HFFc6 (cell line): ENCODE measurements at regions not wholly inside any gene's neighbourhood (a gene's known extent, or its start where the extent isn't known, plus 50 kb on each side); places are given as distances from the start of the nearest gene placed in this dataset.

Experiments used
- DNase-seq: peaks from one replicate; pipeline ENCODE4 v3.0.0-alpha.2; 2018
- H3K27ac Mint-ChIP-seq: 2 replicates; pipeline ENCODE4 v1.8.0; 2020; ENCODE audit warnings: mild to moderate bottlenecking, mixed read lengths
- H3K27me3 Mint-ChIP-seq: 2 replicates; pipeline ENCODE4 v1.8.0; 2021; ENCODE audit warnings: mild to moderate bottlenecking, moderate library complexity, mixed read lengths; ENCODE audit not compliant: insufficient read depth
- H3K36me3 Mint-ChIP-seq: 2 replicates; pipeline ENCODE4 v1.8.0; 2021; ENCODE audit warnings: low read depth, mixed read lengths
- H3K4me1 Mint-ChIP-seq: 2 replicates; pipeline ENCODE4 v1.8.0; 2020; ENCODE audit warnings: low read depth, mixed read lengths
- H3K4me3 Mint-ChIP-seq: 2 replicates; pipeline ENCODE4 v1.8.0; 2020; ENCODE audit warnings: mild to moderate bottlenecking, moderate library complexity, mixed read lengths
- H3K9me3 Mint-ChIP-seq: 2 replicates; pipeline ENCODE4 v1.8.0; 2020; ENCODE audit warnings: mild to moderate bottlenecking, mixed read lengths
- TF ChIP-seq, protein P1 (sequence below): fragments of 200-600 bp; sonication (generic); IDR thresholded peaks from 2 replicates; pipeline ENCODE4 v1.5.0; 2021; ENCODE audit warnings: antibody characterized with exemption, mild to moderate bottlenecking

DNA sequence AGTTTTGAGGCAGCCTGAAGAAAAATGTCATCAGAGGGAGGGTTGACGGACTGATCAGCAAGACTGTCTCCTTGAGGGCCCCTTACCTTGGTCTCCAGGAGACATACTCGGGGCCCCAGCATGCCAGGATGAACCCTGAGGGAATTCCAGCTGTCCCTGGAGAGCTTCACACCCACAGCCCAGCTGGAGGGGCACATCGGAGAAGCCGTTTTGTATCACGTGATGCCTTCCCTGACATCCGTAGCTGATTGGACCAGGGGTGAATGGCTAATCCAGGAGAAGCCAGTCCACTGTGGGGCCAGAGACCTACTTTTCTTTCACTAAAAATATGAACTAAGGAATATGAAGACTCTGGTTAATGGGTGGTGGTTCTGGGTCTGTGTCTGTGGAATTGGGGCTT, 86.0 kb upstream of the TP53I11 start:
- TF ChIP-seq, protein P1, sequence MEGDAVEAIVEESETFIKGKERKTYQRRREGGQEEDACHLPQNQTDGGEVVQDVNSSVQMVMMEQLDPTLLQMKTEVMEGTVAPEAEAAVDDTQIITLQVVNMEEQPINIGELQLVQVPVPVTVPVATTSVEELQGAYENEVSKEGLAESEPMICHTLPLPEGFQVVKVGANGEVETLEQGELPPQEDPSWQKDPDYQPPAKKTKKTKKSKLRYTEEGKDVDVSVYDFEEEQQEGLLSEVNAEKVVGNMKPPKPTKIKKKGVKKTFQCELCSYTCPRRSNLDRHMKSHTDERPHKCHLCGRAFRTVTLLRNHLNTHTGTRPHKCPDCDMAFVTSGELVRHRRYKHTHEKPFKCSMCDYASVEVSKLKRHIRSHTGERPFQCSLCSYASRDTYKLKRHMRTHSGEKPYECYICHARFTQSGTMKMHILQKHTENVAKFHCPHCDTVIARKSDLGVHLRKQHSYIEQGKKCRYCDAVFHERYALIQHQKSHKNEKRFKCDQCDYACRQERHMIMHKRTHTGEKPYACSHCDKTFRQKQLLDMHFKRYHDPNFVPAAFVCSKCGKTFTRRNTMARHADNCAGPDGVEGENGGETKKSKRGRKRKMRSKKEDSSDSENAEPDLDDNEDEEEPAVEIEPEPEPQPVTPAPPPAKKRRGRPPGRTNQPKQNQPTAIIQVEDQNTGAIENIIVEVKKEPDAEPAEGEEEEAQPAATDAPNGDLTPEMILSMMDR, result no peak
- H3K4me3 Mint-ChIP-seq, result no peak overlapping the region
- no peak for DNase-seq
- peaks cover 3% of the 10 kb centered on the region; the same call in 1 of the 2 replicates for H3K36me3 Mint-ChIP-seq
- no peak overlapping the region for H3K27ac Mint-ChIP-seq
- H3K4me1 Mint-ChIP-seq, result no peaks in the 10 kb centered on the region
- H3K9me3 Mint-ChIP-seq, result peaks cover 14% of the 10 kb centered on the region
- peaks cover 33% of the 10 kb centered on the region for H3K27me3 Mint-ChIP-seq

GRCh38 chr11:45037434-45038005, 86.8 kb upstream of the TP53I11 start:
- TF ChIP-seq, protein P1, result no peak
- peaks cover 32% of the 10 kb centered on the region for H3K27me3 Mint-ChIP-seq
- no peak overlapping the region for H3K4me3 Mint-ChIP-seq
- H3K27ac Mint-ChIP-seq, result no peak overlapping the region
- peaks cover 14% of the 10 kb centered on the region for H3K9me3 Mint-ChIP-seq
- H3K4me1 Mint-ChIP-seq, result no peaks in the 10 kb centered on the region
- H3K36me3 Mint-ChIP-seq, result peaks cover 3% of the 10 kb centered on the region; the same call in 1 of the 2 replicates
- no peak for DNase-seq

DNA sequence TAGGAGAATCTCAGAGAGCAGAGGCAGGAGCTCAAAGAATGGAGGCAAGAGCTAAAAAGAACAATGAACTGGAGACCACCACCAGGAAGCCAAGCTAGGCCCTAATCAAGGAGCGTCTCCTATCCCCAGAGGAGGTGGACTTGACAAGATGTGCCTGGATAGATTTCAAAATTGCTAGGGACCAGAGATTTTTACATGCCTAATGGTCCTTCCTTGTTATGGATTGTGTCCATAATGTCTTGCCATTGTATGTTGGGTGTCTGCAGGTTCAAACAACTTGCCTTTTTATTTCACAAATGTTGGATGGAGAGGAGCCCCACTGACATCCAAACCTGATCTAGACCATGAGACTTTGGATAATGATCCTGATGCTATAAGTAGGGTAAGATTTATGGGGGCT, 88.2 kb upstream of the TP53I11 start:
- Mint-ChIP-seq H3K9me3 (peaks cover 14% of the 10 kb centered on the region), H3K36me3 (peaks cover 3% of the 10 kb centered on the region; the same call in 1 of the 2 replicates), H3K4me1 (no peaks in the 10 kb centered on the region), H3K4me3 (no peak overlapping the region), H3K27me3 (peaks cover 28% of the 10 kb centered on the region), H3K27ac (no peak overlapping the region)
- TF ChIP-seq, protein P1, result no peak
- DNase-seq, result no peak

GRCh38 chr11:45041596-45041995, 90.9 kb upstream of the TP53I11 start:
- peaks cover 3% of the 10 kb centered on the region; the same call in 1 of the 2 replicates for H3K36me3 Mint-ChIP-seq
- TF ChIP-seq, protein P1, result no peak
- no peak for DNase-seq
- H3K27ac Mint-ChIP-seq, result no peak overlapping the region
- H3K4me1 Mint-ChIP-seq, result peaks cover 10% of the 10 kb centered on the region
- peaks cover 14% of the 10 kb centered on the region for H3K9me3 Mint-ChIP-seq
- peaks cover 25% of the 10 kb centered on the region for H3K27me3 Mint-ChIP-seq
- no peak overlapping the region for H3K4me3 Mint-ChIP-seq

DNA sequence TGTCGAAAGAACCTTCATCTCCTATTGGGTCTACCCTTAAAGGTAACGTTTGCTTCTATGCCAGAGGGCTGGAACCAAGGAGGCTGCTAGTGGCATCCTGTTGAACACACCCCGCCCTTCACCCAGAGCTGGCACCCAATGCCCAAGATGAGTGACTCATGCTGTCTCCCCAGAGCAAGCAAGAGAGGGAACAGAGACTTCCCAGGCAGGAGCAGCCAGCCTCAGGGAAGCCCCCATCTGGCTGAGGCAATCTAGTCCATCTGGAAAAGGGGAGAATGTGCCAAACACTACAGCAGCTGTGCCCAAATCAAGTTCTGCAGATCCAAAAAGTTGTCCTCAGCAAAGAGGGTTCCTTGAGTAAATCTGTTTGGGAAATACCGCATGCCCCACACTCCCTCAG, 91.9 kb upstream of the TP53I11 start:
- H3K36me3 Mint-ChIP-seq, result peaks cover 3% of the 10 kb centered on the region; the same call in 1 of the 2 replicates
- H3K27me3 Mint-ChIP-seq, result peaks cover 24% of the 10 kb centered on the region
- H3K9me3 Mint-ChIP-seq, result peaks cover 14% of the 10 kb centered on the region
- TF ChIP-seq, protein P1, result no peak
- no peak overlapping the region for H3K4me3 Mint-ChIP-seq
- DNase-seq, result no peak
- H3K4me1 Mint-ChIP-seq, result peaks cover 13% of the 10 kb centered on the region
- no peak overlapping the region for H3K27ac Mint-ChIP-seq
